CD4-positive, alpha-beta T cell (primary cell): ENCODE measurements at regions not wholly inside any gene's neighbourhood (a gene's known extent, or its start where the extent isn't known, plus 50 kb on each side); places are given as distances from the start of the nearest gene placed in this dataset.

Experiments used
- ATAC-seq: fragments of 200-7000 bp; cut with Tn5 transposase; one replicate; pipeline ENCODE4 v1.10.0; 2022; ENCODE audit warnings: mild to moderate bottlenecking; ENCODE audit not compliant: poor library complexity
- CTCF ChIA-PET: fragments of 350-600 bp; sonication (Branson Sonifier 250); formaldehyde crosslinking; loops from one replicate; lab custom pipeline; 2021; ENCODE audit warnings: antibody characterized with exemption, inconsistent platforms; lab: Charles Lee
- POLR2A ChIA-PET: fragments of 350-600 bp; sonication (Branson Sonifier 250); formaldehyde crosslinking; loops from one replicate; lab custom pipeline; 2021; ENCODE audit warnings: antibody characterized with exemption, inconsistent platforms; lab: Charles Lee
- DNase-seq, 14 experiments: peaks; one replicate each; pipeline ENCODE4 v3.0.0-alpha.2; 2013 to 2020; ENCODE audit warnings: mixed read lengths in 2 of 14
- H3K27ac ChIP-seq, 2 donors: one replicate each; pipeline versions ENCODE4 v1.5.1 to v1.7.0; 2013; ENCODE audit warnings: low read length in 2 of 2, low read depth in 1 of 2, mild to moderate bottlenecking in 1 of 2
- H3K27me3 ChIP-seq, 2 experiments: 1 replicate in 1 of 2; 2 replicates in 1 of 2; pipeline versions ENCODE4 v1.6.1 to v1.7.0; 2013; ENCODE audit warnings: low read length in 2 of 2, control low read depth in 1 of 2, mild to moderate bottlenecking in 1 of 2, moderate library complexity in 1 of 2; ENCODE audit not compliant: insufficient read depth in 2 of 2, control insufficient read depth in 1 of 2
- H3K36me3 ChIP-seq: one replicate; pipeline ENCODE4 v1.6.1; 2013; ENCODE audit warnings: low read length, control low read depth; ENCODE audit not compliant: insufficient read depth
- H3K4me1 ChIP-seq: one replicate; pipeline ENCODE4 v1.6.1; 2013; ENCODE audit warnings: low read length, control low read depth; ENCODE audit not compliant: insufficient read depth
- H3K4me3 ChIP-seq: one replicate; pipeline ENCODE4 v1.5.1; 2013; ENCODE audit warnings: mild to moderate bottlenecking, low read length, moderate library complexity
- H3K9me3 ChIP-seq, 2 experiments: 1 replicate in 1 of 2; 2 replicates in 1 of 2; pipeline versions ENCODE4 v1.6.1 to v1.7.0; 2013; ENCODE audit warnings: low read length in 2 of 2, mild to moderate bottlenecking in 2 of 2, control low read depth in 1 of 2, moderate library complexity in 1 of 2; ENCODE audit not compliant: control insufficient read depth in 1 of 2, insufficient read depth in 1 of 2
- H3K27ac Mint-ChIP-seq: one replicate; pipeline ENCODE4 v1.8.0; 2020; ENCODE audit warnings: mixed read lengths
- H3K27me3 Mint-ChIP-seq: one replicate; pipeline ENCODE4 v1.8.0; 2021; ENCODE audit warnings: mixed read lengths
- H3K36me3 Mint-ChIP-seq: one replicate; pipeline ENCODE4 v1.8.0; 2021; ENCODE audit warnings: low read depth, mixed read lengths
- H3K4me1 Mint-ChIP-seq: one replicate; pipeline ENCODE4 v1.8.0; 2021; ENCODE audit warnings: low read depth, mixed read lengths
- H3K4me3 Mint-ChIP-seq: one replicate; pipeline ENCODE4 v1.8.0; 2020; ENCODE audit warnings: mild to moderate bottlenecking, mixed read lengths
- H3K9me3 Mint-ChIP-seq: one replicate; pipeline ENCODE4 v1.8.0; 2020; ENCODE audit warnings: mixed read lengths
- intact Hi-C, 2 experiments: fragments of 100-400 bp; cut with DNase I in 1 of 2; cut with micrococcal nuclease in 1 of 2; formaldehyde crosslinking; loops; one replicate each; pipeline versions ENCODE4 v1.15.1 to v1.9.0; 2023 to 2025; cut with DNase I, micrococcal nuclease
- TF ChIP-seq, protein P1 (sequence below): fragments of 200-600 bp; IDR thresholded peaks from one replicate; pipeline ENCODE4 v1.8.0; 2022; ENCODE audit warnings: antibody characterized with exemption, mild to moderate bottlenecking

DNA sequence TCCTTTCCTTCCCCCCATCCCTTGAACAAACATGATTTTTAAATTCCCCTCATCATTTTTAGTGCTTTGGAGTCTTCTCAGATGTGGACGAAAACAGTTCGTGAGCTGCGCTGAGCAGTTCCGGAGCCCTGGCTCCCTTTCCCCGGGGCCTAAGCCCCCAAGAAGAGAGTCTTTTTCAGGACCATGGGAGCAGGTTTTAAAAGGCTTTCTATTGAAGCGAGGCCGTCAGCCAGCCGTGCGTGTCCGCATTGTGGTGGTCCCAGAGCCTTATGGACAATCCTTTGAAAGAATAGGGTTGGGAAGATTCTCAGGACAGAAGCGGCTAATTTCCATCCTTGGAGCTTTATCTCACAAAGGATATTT is 290.7 kb downstream of the SOX11 start:
- Histone ChIP-seq H3K27ac (no peak overlapping the region), H3K27me3 (no peaks in the 10 kb centered on the region), H3K4me1 (no peaks in the 10 kb centered on the region), H3K4me3 (no peak overlapping the region), H3K9me3 (peaks cover 0 to 29% of the 10 kb centered on the region in 2 experiments), H3K36me3 (no peaks in the 10 kb centered on the region)
- no peak for DNase-seq
- H3K27me3 Mint-ChIP-seq, result peaks cover 18% of the 10 kb centered on the region
- H3K4me3 Mint-ChIP-seq, result no peak overlapping the region
- H3K9me3 Mint-ChIP-seq, result no peaks in the 10 kb centered on the region
- CTCF ChIA-PET, result no interaction called here
- H3K4me1 Mint-ChIP-seq, result no peaks in the 10 kb centered on the region
- POLR2A ChIA-PET, result no interaction called here
- H3K36me3 Mint-ChIP-seq, result no peaks in the 10 kb centered on the region
- intact Hi-C loops, result no loop called here
- TF ChIP-seq, protein P1, sequence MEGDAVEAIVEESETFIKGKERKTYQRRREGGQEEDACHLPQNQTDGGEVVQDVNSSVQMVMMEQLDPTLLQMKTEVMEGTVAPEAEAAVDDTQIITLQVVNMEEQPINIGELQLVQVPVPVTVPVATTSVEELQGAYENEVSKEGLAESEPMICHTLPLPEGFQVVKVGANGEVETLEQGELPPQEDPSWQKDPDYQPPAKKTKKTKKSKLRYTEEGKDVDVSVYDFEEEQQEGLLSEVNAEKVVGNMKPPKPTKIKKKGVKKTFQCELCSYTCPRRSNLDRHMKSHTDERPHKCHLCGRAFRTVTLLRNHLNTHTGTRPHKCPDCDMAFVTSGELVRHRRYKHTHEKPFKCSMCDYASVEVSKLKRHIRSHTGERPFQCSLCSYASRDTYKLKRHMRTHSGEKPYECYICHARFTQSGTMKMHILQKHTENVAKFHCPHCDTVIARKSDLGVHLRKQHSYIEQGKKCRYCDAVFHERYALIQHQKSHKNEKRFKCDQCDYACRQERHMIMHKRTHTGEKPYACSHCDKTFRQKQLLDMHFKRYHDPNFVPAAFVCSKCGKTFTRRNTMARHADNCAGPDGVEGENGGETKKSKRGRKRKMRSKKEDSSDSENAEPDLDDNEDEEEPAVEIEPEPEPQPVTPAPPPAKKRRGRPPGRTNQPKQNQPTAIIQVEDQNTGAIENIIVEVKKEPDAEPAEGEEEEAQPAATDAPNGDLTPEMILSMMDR, result no peak
- ATAC-seq, result no peak
- no peak overlapping the region for H3K27ac Mint-ChIP-seq

DNA sequence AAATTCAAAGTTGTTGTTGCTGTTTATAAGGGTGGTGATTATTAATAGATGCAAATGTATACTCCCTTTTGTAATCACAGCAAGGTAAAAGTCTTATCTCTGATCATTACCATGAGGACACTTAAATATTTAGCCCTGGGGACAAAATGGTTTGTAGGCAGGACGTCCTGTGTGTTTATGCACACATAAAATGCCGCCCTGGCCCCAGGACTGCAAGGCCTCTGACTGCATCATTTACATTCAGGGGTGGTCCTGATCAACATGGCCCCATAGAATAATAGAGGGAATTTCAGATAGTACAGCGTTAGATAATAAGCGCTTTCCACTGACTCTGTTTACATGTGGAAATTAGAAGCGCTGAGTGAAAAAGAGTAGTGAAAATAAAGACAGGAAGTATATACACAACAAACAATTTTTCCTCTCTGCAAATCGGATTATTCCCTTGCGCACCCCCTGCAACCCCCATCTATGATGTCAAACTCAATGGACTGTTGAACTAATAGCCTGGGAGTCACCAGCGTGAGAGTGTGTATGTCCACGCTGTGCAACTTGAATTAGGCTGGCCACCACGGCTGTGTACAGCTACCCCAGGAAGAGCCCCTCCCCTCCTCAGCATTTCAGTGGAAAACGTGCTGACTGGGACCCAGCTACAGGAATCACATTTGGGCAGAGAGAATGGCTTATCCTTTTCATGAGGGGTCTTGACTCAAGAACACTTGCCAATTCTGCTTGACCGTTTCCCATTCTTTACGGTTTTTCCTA is 291.5 kb downstream of the SOX11 start:
- TF ChIP-seq, protein P1, result no peak
- intact Hi-C loops, result no loop called here
- ChIA-PET CTCF (no interaction called here), POLR2A (no interaction called here)
- peaks cover 0 to 29% of the 10 kb centered on the region in 2 experiments for H3K9me3 ChIP-seq
- no peak overlapping the region for H3K27ac Mint-ChIP-seq
- DNase-seq (no peak), ATAC-seq (no peak)
- H3K4me3 Mint-ChIP-seq, result no peak overlapping the region
- H3K27ac ChIP-seq, result no peak overlapping the region
- H3K4me1 Mint-ChIP-seq, result no peaks in the 10 kb centered on the region
- H3K36me3 Mint-ChIP-seq, result no peaks in the 10 kb centered on the region
- no peaks in the 10 kb centered on the region for H3K36me3 ChIP-seq
- H3K4me3 ChIP-seq, result no peak overlapping the region
- no peaks in the 10 kb centered on the region for H3K4me1 ChIP-seq
- no peaks in the 10 kb centered on the region for H3K9me3 Mint-ChIP-seq
- no peaks in the 10 kb centered on the region for H3K27me3 ChIP-seq
- peaks cover 18% of the 10 kb centered on the region for H3K27me3 Mint-ChIP-seq

DNA sequence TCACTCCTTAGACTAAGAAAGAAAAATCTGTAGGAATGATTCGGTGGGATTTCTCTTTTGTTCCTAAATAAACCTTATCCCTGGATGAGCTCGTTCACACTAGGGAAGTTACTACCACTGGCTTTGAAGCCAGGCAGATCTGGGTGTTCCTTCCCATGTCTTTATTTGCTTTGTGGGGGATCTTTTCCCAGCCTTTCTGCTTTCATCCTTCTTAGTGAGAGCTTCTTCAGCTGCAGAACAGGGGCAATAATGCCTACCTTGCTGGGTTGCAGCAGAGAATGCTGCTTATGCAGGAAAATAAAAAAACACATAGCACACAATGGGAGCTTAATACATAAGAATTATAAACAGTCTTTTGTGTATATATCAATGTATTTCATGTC is 292.1 kb downstream of the SOX11 start:
- Histone ChIP-seq H3K4me3 (no peak overlapping the region), H3K36me3 (no peaks in the 10 kb centered on the region), H3K27ac (no peak overlapping the region), H3K9me3 (peaks cover 0 to 29% of the 10 kb centered on the region in 2 experiments), H3K27me3 (no peaks in the 10 kb centered on the region), H3K4me1 (no peaks in the 10 kb centered on the region)
- DNase-seq, result no peak
- Mint-ChIP-seq H3K27ac (no peak overlapping the region), H3K36me3 (no peaks in the 10 kb centered on the region), H3K27me3 (peaks cover 18% of the 10 kb centered on the region), H3K4me3 (no peak overlapping the region), H3K9me3 (no peaks in the 10 kb centered on the region), H3K4me1 (no peaks in the 10 kb centered on the region)
- ATAC-seq, result no peak
- ChIA-PET CTCF (no interaction called here), POLR2A (no interaction called here)
- TF ChIP-seq, protein P1, result no peak
- intact Hi-C loops, result no loop called here
